ENCODE measurements at regions not wholly inside any gene's neighbourhood (a gene's known extent, or its start where the extent isn't known, plus 50 kb on each side); places are given as distances from the start of the nearest gene placed in this dataset.

- no peak for TF ChIP-seq POLR2A (IDR thresholded peaks at IDR 0.05; ENCODE audit: low read length)
- no peak for TF ChIP-seq GATA1 (IDR thresholded peaks at IDR 0.05; ENCODE audit: low read depth, low read length)
- DNase-seq: no peak
Measured at GRCh38 chr4:31327031-31327430, 606.9 kb downstream of the PCDH7 start.

- TF ChIP-seq GATA1 (IDR thresholded peaks at IDR 0.05; ENCODE audit: low read depth, low read length) (no peak), POLR2A (IDR thresholded peaks at IDR 0.05; ENCODE audit: low read length) (no peak)
- DNase-seq: no peak
Measured at GRCh38 chr4:31328932-31329331, 608.8 kb downstream of the PCDH7 start.

- DNase-seq: no peak
Measured at GRCh38 chr4:31334086-31334910, 614.1 kb downstream of the PCDH7 start.

GRCh38 chr4:31338000-31338399 lies 617.8 kb downstream of the PCDH7 start:
- no peak for DNase-seq
- no peak for TF ChIP-seq GATA1 (IDR thresholded peaks at IDR 0.05; ENCODE audit: low read depth, low read length)
- no peak for TF ChIP-seq POLR2A (IDR thresholded peaks at IDR 0.05; ENCODE audit: low read length)

More at GRCh38 chr4:31334086-31334910, 614.1 kb downstream of the PCDH7 start:
- TF ChIP-seq GATA1 (IDR thresholded peaks at IDR 0.05; ENCODE audit: low read depth, low read length) (no peak), POLR2A (IDR thresholded peaks at IDR 0.05; ENCODE audit: low read length) (no peak)

GRCh38 chr4:31341601-31342359 lies 621.6 kb downstream of the PCDH7 start:
- DNase-seq: no peak
- TF ChIP-seq POLR2A (IDR thresholded peaks at IDR 0.05; ENCODE audit: low read length) (no peak), GATA1 (IDR thresholded peaks at IDR 0.05; ENCODE audit: low read depth, low read length) (no peak)

- DNase-seq: peak; percentile 11 to 15
- no peak for TF ChIP-seq GATA1 (IDR thresholded peaks at IDR 0.05; ENCODE audit: low read depth, low read length)
Measured at GRCh38 chr4:31343061-31343460, 622.9 kb downstream of the PCDH7 start.

- TF ChIP-seq POLR2A (IDR thresholded peaks at IDR 0.05; ENCODE audit: low read length) (peak; percentile 28), GATA1 (IDR thresholded peaks at IDR 0.05; ENCODE audit: low read depth, low read length) (no peak)
- peak; percentile 82 to 91 for DNase-seq
Measured at GRCh38 chr4:31349907-31350306, 629.7 kb downstream of the PCDH7 start.

GRCh38 chr4:31351695-31352094 lies 631.5 kb downstream of the PCDH7 start:
- no peak for TF ChIP-seq GATA1 (IDR thresholded peaks at IDR 0.05; ENCODE audit: low read depth, low read length)
- TF ChIP-seq POLR2A (IDR thresholded peaks at IDR 0.05; ENCODE audit: low read length): no peak
- peak; percentile 8 to 16 for DNase-seq

- TF ChIP-seq GATA1 (IDR thresholded peaks at IDR 0.05; ENCODE audit: low read depth, low read length) (no peak), POLR2A (IDR thresholded peaks at IDR 0.05; ENCODE audit: low read length) (no peak)
- no peak for DNase-seq
Measured at GRCh38 chr4:31356839-31357238, 636.7 kb downstream of the PCDH7 start.

- no peak for DNase-seq
- TF ChIP-seq GATA1 (IDR thresholded peaks at IDR 0.05; ENCODE audit: low read depth, low read length): no peak
- TF ChIP-seq POLR2A (IDR thresholded peaks at IDR 0.05; ENCODE audit: low read length): no peak
Measured at GRCh38 chr4:31360786-31361185, 640.6 kb downstream of the PCDH7 start.

- TF ChIP-seq GATA1 (IDR thresholded peaks at IDR 0.05; ENCODE audit: low read depth, low read length) (no peak), POLR2A (IDR thresholded peaks at IDR 0.05; ENCODE audit: low read length) (no peak)
- DNase-seq: no peak
Measured at GRCh38 chr4:31362756-31363155, 642.6 kb downstream of the PCDH7 start.

- TF ChIP-seq POLR2A (IDR thresholded peaks at IDR 0.05; ENCODE audit: low read length): no peak
- no peak for TF ChIP-seq GATA1 (IDR thresholded peaks at IDR 0.05; ENCODE audit: low read depth, low read length)
Measured at GRCh38 chr4:31365006-31365690, 645.0 kb downstream of the PCDH7 start.

GRCh38 chr4:31366041-31366440 lies 645.9 kb downstream of the PCDH7 start:
- DNase-seq: no peak
- TF ChIP-seq GATA1 (IDR thresholded peaks at IDR 0.05; ENCODE audit: low read depth, low read length) (no peak), POLR2A (IDR thresholded peaks at IDR 0.05; ENCODE audit: low read length) (no peak)

More at GRCh38 chr4:31365006-31365690, 645.0 kb downstream of the PCDH7 start:
- DNase-seq: no peak

- peak; percentile 52 to 63 for DNase-seq
- TF ChIP-seq GATA1 (IDR thresholded peaks at IDR 0.05; ENCODE audit: low read depth, low read length) (no peak), POLR2A (IDR thresholded peaks at IDR 0.05; ENCODE audit: low read length) (no peak)
Measured at GRCh38 chr4:31370866-31371465, 650.8 kb downstream of the PCDH7 start.
